Fibroblast of skin of back (primary cell): ENCODE measurements at regions not wholly inside any gene's neighbourhood (a gene's known extent, or its start where the extent isn't known, plus 50 kb on each side); places are given as distances from the start of the nearest gene placed in this dataset.
"Not testable (repeated sequence)": the region's sequence is repeated elsewhere in the genome, so short reads cannot be mapped to it uniquely, and the experiment has no call there.

Experiments
- DNase-seq: peaks from one replicate; pipeline ENCODE4 v3.0.0-alpha.2; 2013

DNA sequence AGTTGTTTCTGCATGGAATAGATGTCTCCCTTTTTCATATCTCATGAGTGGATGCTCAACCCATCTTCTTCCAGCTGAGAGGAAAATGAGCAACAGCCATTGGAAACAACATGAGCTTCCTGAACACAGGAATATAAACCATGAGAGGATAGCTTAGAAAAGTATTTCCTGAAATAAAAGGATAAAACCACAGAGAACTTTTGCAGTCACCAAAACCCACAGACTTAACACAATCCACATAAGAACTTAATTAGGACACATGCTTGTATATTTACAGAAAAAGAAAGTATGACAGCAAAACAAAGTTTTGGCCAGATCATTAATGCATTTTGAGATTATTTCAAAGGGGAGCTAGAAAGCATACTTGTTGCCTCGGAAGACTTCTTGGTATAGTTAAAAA is 180.5 kb upstream of the RASGRP1 start:
- peak; percentile 64 for DNase-seq

DNA sequence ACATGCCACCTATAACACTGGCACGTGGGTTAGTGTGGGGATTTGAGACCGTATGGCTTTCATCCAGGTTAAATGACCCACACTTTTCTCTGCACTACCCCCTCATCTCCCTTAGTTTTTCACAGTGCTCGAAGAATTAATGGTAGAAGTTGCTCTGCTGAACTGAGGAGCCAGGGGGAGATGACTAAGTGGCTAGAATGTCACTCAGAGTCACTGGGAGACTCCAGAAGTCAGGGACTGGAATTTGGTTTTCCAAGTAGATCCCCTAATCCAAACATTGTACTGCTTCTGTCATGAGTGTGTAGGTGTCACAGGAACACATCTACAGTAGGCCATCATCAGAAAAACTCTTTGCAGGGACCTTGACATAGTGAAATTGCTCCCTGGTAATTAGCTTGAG is 181.0 kb upstream of the RASGRP1 start:
- peak; percentile 74 for DNase-seq

DNA sequence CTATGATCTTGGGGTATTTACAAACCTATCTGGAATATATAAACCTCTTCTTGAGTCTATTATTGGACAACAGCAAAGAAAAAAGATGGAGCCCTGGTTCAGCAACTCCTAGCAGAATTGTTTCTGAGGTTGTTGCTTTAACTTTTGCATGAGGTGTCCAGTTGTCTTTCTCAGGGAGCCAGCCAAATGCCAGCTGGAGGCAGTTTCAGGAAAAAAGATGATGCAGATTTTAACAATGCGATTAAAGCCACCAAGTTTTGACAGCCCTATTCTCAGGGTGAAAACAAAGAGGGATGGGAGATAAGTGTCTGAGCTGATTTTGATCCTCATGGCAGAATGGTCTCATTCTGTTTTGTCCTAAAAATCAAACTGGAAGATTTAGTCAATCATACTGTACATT is 181.6 kb upstream of the RASGRP1 start:
- DNase-seq = peak; percentile 53

DNA sequence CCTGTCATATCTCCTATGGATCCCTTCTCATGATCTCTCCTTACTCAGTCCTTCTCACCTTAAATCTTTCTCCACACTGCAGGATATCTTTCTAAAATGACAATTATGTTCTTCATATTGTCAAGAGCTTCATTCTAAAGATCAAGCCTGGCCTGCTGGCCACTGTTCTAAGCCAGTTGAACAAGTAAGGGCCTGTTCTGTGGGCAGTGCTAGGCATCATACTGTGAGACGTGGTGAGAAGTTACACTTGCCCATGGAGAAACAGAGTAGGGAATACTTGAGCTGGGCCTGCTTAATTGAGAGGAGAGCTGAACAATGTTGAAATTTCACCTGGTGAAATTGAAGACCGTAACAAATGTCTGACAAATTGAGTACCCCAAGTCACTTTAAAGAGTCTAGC is 184.1 kb upstream of the RASGRP1 start:
- DNase-seq = no peak

DNA sequence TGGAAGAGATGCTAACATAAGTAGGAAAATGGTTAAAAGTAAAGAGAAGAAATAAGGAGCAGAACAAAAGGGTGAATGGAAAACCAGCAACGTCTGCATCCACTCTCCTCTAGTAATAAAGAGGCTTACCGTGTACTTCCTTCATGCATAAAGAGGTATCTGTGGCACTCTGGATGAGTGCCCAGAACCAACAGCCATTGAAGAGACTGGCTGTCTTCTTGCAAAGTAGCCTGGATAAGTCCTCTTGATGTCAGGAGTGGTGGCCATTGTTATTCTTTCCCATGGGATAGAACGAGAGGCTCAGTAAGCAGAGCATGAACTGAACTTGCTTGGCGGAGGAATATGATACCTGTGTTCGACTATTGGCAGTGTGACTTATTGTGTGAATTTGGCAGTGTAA is 186.2 kb upstream of the RASGRP1 start:
- DNase-seq = no peak

DNA sequence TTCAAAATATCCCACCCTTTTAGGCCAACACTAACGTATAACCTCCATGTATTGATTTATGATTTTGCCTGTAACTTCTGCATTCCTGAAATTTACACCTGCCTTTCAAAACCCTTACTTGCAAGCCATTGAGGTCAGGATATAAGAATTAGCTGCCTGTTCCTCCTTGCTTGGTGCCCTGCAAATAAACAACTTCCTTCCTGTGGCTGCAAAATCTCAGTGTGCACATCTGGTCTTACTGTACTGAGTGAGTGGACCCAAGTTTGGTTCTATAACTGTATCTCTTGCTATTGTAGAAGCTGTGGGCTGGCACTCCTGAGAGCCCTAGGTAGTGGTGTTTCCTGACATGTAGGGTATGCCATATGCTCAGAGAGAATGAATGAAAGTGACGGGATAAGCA is 191.1 kb upstream of the RASGRP1 start:
- DNase-seq = no peak

DNA sequence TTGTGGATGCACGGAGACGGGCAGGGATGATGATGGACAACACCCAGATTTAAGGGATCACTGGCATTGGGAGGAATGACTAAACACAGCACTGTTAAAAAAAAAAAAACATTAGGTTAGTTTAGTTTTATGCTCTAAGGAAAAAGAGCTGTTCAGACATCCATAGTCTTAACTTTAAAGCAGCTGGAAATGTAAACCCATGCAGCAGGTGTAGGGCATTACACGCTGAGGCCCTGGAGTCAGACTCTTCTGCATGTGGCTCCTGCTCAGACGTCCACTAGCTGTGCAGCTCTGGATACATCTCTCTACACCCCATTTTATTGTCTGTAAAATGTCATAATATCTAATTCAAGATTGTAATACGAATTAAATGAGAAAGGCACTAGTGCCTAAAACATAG is 191.8 kb upstream of the RASGRP1 start:
- DNase-seq = no peak

DNA sequence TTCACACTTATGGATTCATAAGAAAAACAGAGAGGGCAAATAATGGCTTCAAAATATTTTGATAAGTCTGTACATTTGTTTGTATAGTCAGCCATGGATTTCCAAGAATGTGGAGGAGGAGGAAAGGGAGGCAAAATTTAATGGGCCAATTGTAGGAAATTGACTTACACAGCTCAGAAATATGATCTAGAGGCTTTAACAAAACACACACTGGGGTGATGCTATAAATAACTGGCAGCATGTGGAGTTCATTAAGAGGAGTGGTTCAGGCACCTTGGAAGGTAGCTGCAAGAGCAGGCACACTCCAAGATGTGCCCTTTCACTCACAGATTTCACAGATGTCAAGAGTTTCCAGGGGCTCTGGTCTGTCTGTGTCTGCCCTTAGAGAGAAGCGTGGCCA is 193.4 kb upstream of the RASGRP1 start:
- peak; percentile 98 for DNase-seq

DNA sequence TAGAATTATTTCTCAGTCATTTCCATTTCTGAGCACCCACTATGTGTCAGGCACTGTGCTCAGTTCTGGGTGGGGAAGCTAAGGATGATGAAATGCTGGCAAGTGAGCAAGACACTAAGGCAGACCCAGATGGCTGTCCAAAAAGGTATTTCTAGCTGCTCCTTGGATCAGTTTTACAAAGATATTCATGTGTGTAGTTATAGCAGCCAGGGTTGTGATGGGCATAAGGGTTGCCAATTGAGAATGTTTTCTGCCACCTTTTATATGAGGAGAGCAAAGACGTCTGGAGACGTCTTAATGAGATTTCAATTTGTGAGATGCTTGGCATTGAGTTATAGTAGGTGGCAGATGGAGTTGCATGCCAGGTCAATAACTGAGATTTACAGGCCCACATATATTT is 197.1 kb upstream of the RASGRP1 start:
- no peak for DNase-seq

DNA sequence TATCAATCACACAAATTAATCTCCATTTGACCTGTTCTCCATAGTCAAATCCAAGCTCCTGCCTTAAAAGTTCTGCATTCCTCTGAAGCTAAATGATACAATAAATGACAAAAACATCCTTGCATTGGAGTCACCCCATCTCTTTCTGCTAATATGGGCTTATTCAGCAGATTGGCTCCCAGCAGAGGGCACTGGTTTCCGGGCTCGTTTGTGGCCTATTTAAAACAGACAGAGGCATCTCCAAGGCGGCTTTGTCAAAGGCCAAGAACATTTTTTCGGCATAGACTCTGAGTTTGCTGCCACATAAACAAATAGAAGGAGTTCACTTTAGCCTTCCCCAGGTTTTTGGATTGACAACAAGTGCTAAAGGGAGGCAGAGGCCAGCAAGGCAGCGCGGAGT is 204.4 kb upstream of the RASGRP1 start:
- peak; percentile 69 for DNase-seq

DNA sequence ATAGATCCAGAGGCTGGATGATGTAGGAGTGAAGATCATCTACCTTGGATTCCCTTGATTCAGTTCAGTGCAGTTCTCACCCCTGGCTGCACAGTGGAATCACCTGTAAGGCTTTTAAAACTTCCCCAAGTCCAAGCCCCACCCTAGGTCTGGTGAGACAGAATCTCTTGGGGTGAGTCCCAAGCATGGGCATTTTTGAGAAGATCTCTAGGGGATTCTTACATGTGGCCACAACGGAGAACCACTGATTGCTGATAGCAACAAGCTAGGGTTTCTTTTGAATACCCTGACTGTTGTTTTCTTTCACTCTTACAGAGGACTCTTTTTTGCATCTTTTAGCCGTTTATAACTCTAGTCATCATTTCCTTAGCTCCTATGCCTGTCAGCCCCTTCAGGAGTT is 204.9 kb upstream of the RASGRP1 start:
- DNase-seq = no peak

DNA sequence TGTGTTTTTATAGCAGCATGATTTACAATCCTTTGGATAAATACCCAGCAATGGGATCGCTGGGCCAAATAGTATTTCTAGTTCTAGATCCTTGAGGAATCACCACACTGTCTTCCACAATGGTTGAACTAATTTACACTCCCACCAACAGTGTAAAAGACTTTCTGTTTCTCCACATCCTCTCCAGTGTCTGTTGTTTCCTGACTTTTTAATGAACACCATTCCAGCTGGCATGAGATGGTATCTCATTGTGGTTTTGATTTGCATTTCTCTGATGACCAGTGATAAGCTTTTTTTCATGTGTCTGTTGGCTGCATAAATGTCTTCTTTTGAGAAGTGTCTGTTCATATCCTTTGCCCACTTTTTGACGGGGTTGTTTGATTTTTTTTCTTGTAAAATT is 209.5 kb upstream of the RASGRP1 start:
- not testable (repeated sequence) for DNase-seq

DNA sequence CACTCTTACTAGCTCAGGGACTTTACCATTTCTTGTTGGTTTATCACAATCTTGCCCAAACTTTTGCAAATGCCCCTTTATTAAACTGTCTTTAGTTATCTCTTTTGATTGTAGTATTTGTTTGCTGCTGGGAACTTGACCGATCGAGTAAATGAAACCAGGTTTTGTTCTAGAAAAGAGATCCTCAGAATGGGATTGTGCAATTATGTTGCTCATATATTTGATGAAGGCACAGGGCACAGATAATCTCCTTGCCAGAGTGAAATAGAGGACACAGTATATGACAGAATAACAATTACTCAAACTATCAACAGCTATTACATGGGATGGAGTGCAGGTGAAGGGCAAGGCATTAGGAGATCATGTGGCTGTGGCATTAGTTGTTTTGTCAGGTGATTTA is 216.6 kb upstream of the RASGRP1 start:
- DNase-seq = no peak

DNA sequence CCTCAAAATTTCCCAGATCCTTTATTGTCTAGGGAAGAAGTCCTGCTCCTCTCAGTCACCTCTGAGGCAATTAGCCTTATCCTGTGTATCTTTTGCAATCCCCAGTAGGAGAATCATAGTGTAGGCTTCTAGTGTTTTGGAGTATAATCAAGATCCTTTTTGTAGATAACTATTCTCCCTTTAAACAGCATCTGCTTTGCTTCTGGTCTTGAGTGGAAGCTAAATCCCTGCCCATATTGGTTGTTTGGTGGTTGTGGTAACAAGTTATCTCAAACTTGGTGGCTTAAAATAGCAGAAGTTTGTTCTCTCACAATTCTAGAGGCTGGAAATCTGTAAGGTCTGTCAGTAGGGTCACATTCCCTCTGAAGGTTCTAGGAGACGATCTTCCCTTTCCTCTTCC is 217.5 kb upstream of the RASGRP1 start:
- no peak for DNase-seq

DNA sequence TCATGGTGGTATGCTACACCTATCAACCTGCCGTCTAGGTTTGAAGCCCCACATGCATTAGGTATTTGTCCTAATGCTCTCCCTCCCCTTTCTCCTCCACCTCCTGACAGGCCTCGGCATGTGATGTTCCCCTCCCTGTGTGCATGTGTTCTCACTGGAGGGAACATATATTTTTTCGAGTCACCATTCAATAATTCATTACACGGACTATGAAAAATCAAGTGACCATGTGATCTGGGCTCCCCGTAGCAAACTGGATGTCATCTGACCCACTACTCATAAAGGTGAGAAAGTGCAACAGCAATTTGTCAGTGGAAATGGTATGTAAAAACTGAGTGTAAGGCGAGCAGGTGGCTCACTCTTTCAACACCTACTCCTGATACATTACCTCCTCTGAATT is 224.3 kb upstream of the RASGRP1 start:
- no peak for DNase-seq

DNA sequence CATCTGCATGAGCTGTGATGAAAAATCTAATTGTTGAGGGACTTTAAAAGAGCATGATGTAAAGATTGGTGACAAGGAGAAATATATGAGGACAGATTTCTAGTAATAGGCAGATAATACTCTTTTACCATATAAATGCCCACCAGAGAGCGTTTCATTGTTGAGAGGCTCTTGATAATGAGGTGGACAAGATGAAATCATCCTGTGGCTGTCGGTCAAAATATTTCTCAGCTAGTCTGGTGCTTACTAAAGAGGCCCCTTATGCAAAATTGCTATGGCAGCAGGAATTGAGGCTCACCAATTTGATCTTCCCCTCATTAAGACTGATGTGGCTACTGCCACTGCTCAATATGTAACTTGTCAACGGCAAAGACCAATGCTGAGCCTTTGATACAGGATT is 225.0 kb upstream of the RASGRP1 start:
- no peak for DNase-seq

DNA sequence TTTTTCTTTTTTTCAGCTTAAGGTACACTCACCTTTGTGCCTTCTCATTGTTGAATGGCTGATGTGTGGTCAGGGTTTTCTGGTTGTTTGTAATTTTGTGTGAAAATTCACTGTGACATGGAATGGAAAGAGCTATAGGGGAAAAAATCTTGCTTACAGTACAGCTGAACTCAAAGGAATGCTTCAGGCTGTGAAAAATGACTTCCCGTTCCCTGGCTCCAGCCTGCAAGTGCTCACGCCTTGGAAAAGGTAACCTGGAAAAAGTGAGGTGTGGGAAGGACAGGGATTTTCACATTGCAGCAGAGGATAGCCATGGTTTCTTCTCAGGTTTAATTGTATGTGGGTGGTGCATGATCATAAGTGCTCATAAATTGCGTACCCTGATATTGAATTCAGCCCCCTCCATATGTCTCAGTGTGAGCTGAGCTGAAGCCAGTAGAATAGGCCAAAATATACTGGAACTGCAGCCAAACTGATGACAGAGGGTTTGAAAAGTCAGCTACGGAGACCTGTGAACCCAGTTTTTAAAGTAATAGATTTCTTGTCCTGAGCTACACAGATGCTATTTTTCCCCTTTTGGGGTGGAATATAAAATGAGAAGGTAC is 228.7 kb upstream of the RASGRP1 start:
- no peak for DNase-seq

DNA sequence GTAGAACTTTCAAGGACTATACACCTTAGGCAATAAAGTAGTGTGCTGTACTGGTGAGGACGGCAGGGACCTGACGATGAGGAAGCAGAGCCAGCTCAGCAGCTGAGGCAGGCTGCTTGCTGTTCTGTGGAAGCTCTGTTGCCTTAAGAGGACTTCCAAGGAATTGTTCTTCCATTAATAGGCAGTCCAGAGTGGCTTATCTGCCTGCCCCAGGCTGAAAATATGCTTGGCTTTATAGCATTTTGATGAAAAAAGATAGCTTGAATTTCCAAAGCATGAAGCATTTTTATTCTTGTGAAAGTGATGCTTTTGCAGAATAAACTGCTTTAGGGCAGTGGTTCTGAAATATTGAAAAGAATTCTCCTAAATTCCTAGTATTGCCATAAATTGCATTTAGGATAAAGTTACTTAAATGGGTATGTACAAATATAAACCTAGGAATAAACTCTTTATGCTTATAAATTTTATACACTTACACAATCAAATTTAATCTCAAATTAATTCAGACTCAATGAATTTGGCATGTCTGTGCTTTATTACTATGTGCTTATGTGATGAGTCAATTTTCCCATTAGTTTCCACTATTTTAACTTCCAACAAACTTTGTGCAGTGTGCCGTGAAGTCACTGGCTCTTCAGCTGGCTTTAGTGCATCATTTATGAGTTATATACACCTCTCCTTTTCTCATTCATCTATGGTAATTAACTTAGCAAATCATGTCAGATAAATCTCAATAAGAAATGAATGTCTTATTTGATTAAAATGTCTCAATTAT is 231.0 kb upstream of the RASGRP1 start:
- DNase-seq = peak; percentile 85

DNA sequence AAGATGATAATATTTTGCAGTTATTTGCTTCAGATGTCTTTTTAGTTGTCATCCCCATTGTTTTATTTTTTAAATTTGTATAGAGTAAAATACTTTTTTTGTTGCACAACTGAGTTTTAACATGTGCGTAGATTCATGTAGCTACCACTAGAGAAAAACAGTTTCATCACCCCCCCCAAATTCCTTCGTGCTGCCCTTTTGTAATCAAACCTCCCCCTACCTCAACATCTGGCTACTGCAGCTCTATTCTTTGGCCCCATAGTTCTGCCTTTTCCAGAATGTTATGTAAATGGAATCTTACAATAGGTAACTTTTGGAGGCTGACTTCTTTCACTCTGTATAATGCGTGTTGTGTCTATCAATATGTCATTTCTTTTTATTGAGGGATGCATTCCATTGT is 232.0 kb upstream of the RASGRP1 start:
- DNase-seq = no peak

DNA sequence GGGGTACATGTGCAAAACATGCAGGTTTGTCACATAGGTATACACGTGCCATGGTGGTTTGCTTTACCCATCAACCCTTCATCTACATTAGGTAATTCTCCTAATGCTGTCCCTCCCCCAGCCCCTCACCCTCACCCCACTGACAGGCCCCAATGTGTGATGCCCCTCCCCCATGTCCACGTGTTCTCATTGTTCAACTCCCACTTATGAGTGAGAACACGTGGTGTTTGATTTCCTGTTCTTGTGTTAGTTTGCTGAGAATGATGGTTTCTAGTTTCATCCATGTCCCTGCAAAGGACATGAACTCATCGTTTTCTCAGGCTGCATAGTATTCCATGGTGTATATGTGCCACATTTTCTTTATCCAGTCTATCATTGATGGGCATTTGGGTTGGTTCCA is 232.9 kb upstream of the RASGRP1 start:
- DNase-seq = not testable (repeated sequence)

DNA sequence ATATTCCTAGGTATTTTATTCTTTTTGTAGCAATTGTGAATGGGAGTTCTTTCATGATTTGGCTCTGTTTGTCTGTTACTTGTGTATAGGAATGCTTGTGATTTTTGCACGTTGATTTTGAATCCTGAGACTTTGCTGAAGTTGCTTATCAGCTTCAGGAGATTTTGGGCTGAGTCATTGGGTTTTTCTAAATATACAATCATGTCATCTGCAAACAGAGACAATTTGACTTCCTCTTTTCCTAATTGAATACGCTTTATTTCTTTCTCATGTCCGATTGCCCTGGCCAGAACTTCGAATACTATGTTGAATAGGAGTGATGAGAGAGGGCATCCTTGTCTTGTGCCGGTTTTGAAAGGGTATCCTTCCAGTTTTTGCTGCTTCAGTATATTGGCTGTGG is 234.6 kb upstream of the RASGRP1 start:
- not testable (repeated sequence) for DNase-seq

DNA sequence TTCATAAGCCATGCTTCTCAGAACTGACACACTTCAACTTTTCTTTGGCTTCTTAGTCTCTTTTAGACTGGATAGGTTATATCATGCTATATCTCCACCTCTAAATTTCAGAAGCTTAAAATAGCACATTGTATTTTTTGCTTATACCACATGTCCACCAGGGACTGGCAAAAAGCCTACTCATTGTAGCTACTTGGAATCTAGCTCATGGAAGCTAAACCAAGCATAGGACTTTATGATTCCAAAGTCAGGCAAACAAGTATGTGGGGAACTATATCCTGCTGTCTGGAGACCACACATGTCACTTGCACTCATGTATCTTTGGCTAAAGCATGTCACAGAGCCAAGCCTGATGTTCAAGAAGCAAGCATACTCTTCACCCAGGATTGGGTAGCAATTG is 245.0 kb upstream of the RASGRP1 start:
- DNase-seq = peak; percentile 73

DNA sequence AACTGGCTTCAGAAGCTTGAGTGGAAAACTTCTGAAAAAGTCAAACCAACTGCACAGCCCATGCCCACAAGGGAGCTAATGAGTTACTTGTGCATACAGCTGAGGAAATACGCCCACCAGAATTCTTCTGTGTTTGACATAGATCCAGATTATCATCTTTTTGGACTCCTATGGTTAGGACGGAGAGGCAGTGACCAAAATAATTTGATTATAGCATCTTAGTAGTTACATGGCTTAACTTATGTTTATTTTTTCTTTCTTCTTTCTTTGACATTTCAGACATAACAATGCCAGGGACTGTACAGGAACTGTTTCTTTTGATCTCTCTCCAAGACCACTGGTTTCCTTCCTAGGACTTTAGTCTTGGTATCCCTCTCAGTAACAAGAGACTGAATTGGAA is 246.1 kb upstream of the RASGRP1 start:
- DNase-seq = peak; percentile 39

DNA sequence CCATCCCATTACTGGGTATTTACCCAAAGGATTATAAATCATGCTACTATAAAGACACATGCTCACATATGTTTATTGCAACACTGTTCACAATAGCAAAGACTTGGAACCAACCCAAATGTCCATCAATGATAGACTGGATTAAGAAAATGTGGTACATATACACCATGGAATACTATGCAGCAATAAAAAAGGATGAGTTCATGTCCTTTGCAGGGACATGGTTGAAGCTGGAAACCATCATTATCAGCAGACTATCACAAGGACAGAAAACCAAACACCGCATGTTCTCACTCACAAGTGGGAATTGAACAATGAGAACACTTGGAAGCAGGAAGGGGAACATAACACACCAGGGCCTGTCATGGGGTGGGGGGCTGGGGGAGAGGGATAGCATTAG is 249.6 kb upstream of the RASGRP1 start:
- DNase-seq = not testable (repeated sequence)

DNA sequence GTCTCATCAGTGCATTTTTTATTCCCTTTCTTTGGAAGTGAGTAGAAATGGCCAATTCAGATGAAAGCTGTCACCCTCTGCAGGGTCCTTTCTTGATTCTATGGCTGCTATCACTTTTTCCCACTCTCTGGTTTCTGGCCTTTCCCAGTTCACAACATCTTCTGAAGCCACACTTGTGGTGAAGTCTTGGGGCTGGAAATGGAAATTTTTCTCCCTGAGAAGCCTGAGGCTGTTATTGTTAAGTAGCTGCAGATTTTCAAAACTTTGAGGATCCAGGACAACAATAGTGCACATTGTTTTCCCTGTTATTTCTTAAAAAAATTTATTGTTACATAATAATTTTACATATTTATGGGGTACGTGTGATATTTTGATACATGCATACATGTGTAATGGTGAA is 250.3 kb upstream of the RASGRP1 start:
- DNase-seq = no peak
